Lower leg skin (tissue), 4 donors: ENCODE measurements at regions not wholly inside any gene's neighbourhood (a gene's known extent, or its start where the extent isn't known, plus 50 kb on each side); places are given as distances from the start of the nearest gene placed in this dataset.

Experiments used
- DNase-seq, 2 donors: peaks; one replicate each; pipeline ENCODE4 v3.0.0-alpha.2; 2019; ENCODE audit warnings: low spot score in 2 of 2
- H3K4me3 ChIP-seq: fragments of 200-600 bp; sonication (generic); 2 replicates; pipeline ENCODE4 v1.5.1; 2017; ENCODE audit warnings: mild to moderate bottlenecking, low read depth; ENCODE audit not compliant: poor library complexity, severe bottlenecking
- POLR2A ChIP-seq, 2 donors: fragments of 450-650 bp; IDR thresholded peaks; one replicate each; pipeline ENCODE4 v1.6.1; 2016 to 2017; ENCODE audit warnings: antibody characterized with exemption in 2 of 2, mild to moderate bottlenecking in 1 of 2, moderate library complexity in 1 of 2
- WGBS, 2 donors: methylation state at CpG; one replicate each; pipeline ENCODE4 v1.1.5; 2018; 5-methylcytosine and 5-hydroxymethylcytosine counted together
- intact Hi-C: fragments of 100-400 bp; cut with DNase I; formaldehyde crosslinking; loops from one replicate; pipeline ENCODE4 v1.15.0; 2023; ENCODE audit warnings: low total_unique reads
- TF ChIP-seq, protein P1 (sequence below), 3 donors: fragments of 450-650 bp; IDR thresholded peaks; one replicate each; pipeline ENCODE4 v1.5.1; 2016; ENCODE audit warnings: antibody characterized with exemption in 3 of 3, mild to moderate bottlenecking in 3 of 3, moderate library complexity in 2 of 3

DNA sequence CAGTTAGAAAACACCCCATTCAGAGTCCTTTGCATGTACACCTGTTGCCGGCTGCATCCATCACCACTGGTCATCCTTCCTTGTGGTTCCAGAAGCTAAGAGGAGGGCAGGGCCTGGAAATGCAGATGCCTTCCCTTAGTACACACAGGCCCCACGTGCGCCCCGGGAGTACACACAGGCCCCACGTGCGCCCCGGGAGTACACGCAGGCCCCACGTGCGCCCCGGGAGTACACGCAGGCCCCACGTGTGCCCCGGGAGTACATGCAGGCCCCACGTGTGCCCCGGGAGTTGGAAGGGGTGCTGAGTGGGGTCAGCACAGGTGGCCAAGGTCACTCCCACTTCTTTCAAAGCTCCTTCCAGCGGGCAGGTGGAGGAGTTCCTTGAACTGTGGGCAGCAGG, 1141.9 kb downstream of the BRD1 start:
- DNase-seq: no peak
- TF ChIP-seq POLR2A (IDR thresholded peaks at IDR 0.05): no peak
- TF ChIP-seq, protein P1, sequence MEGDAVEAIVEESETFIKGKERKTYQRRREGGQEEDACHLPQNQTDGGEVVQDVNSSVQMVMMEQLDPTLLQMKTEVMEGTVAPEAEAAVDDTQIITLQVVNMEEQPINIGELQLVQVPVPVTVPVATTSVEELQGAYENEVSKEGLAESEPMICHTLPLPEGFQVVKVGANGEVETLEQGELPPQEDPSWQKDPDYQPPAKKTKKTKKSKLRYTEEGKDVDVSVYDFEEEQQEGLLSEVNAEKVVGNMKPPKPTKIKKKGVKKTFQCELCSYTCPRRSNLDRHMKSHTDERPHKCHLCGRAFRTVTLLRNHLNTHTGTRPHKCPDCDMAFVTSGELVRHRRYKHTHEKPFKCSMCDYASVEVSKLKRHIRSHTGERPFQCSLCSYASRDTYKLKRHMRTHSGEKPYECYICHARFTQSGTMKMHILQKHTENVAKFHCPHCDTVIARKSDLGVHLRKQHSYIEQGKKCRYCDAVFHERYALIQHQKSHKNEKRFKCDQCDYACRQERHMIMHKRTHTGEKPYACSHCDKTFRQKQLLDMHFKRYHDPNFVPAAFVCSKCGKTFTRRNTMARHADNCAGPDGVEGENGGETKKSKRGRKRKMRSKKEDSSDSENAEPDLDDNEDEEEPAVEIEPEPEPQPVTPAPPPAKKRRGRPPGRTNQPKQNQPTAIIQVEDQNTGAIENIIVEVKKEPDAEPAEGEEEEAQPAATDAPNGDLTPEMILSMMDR (IDR thresholded peaks at IDR 0.05): no peak
- intact Hi-C loops: no loop called here
- 91 to 94% methylated on average over 17 of the region's 17 CpGs for WGBS, 2 donors
- no peak overlapping the region for H3K4me3 ChIP-seq

DNA sequence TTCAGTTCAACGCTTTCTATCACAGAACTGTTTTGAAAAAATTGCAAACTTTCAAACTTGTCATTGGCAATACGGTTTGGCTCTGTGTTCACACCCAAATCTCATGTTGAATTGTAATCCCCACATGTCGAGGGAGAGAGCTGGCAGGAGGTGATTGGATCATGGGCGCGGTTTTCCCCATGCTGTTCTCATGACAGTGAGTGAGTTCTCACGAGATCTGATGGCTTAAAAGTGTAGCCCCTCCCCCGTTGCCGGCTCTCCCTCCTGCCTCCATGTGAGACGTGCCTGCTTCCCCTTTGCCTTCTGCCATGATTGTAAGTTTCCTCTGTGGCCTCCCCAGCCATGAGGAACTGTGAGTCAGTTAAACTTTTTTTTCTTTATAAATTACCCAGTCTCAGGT, 1144.0 kb downstream of the BRD1 start:
- 70 to 72% methylated on average over 9 of the region's 9 CpGs for WGBS, 2 donors
- intact Hi-C loops: no loop called here
- H3K4me3 ChIP-seq: no peak overlapping the region
- TF ChIP-seq, protein P1 (IDR thresholded peaks at IDR 0.05): no peak
- no peak for DNase-seq

DNA sequence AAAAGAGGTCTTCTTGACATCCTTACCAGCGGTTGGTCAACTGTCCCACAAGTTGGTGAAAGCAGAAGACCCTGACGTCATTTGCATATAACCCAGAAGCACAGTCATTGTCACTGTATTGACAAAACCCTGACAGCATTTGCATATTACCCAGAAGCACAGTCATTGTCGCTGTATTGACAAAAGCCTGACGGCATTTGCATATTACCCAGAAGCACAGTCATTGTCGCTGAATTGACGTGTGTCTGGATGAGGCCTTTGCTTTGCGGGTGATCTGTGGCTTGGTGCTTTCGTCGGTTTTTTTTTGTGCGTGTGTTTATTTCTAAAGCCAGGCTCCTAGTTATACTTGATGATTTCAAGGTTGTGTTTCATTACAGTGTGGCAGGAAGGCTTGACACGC, 1145.2 kb downstream of the BRD1 start:
- no peak for DNase-seq
- intact Hi-C loops: no loop called here
- no peak for TF ChIP-seq POLR2A (IDR thresholded peaks at IDR 0.05)
- TF ChIP-seq, protein P1 (IDR thresholded peaks at IDR 0.05): no peak
- H3K4me3 ChIP-seq: no peak overlapping the region
- 85 to 90% methylated on average over 11 of the region's 11 CpGs for WGBS, 2 donors

DNA sequence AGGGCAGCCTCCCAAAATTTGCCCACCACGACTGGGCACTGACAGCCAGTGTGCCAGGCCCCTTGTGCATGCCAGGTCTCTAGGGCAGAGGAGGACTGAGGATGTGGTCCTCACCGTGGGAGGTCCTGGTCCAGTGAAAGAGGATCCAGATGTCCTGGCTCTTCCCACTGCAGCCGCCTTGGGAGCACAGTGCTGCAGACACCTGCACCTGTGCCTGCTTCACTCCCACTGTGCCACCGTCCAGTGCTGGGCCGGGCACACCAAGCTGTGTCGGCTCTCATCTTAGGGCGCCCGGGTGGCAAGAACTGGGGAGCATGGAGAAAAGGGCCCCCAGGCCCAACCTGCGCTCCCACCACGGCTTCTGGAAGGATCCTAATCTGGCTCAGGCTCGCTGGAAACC, 1147.1 kb downstream of the BRD1 start:
- no peak for TF ChIP-seq POLR2A (IDR thresholded peaks at IDR 0.05)
- TF ChIP-seq, protein P1 (IDR thresholded peaks at IDR 0.05): no peak
- DNase-seq: no peak
- intact Hi-C loops: no loop called here
- no peak overlapping the region for H3K4me3 ChIP-seq
- 80 to 93% methylated on average over 7 to 11 of the region's 11 CpGs for WGBS, 2 donors

DNA sequence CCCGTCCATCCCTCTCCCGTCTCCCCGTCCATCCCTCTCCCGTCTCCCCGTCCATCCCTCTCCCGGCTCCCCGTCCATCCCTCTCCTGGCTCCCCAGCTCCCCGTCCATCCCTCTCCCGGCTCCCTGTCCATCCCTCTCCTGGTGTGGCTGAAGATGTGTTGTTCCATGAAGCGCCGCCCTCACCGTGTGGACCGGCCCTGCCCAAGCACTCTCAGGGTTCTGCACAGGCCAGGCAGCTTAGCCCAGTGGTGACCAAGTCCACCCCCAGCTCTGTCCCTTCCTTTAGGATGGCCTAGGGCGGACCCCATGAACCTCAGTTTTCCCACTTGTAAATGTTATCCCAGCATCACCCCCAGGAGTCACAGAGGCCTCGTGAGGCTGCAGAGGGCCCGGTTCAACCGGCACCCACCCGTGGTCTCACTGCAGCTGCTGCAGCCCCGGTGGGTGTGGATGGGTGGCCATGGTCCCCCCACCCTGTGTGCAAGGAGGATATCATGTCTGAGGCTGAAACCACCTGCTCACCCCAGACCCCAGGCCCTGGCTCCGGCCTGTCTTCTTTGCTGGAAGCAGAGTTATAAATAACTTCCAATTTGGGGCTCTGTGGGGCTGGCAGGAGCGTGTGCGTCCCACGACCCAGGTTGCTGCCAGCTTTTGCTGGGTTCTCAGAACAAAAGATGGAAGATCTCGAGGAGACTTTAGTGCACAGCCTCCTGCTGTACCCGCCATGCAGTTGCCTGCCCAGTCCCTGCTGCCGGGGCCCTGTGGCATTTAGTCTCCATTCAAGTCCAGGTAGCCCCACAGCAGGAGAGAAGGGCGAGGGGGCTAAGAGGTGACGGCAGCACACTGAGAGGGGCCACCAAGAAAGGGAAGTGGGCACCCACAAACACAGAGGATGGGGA, 1147.8 kb downstream of the BRD1 start:
- TF ChIP-seq, protein P1 (IDR thresholded peaks at IDR 0.05): no peak
- TF ChIP-seq POLR2A (IDR thresholded peaks at IDR 0.05): no peak
- no peak for DNase-seq
- WGBS, 2 donors: 86 to 90% methylated on average over 28 of the region's 28 CpGs
- H3K4me3 ChIP-seq: no peak overlapping the region
- intact Hi-C loops: no loop called here
